IPS-18c (cell line): ENCODE measurements at regions not wholly inside any gene's neighbourhood (a gene's known extent, or its start where the extent isn't known, plus 50 kb on each side); places are given as distances from the start of the nearest gene placed in this dataset.
"Not testable (repeated sequence)": the region's sequence is repeated elsewhere in the genome, so short reads cannot be mapped to it uniquely, and the experiment has no call there.

Experiments used
- H3K4me3 ChIP-seq: 2 replicates; pipeline ENCODE4 v1.7.0; 2013; ENCODE audit warnings: low read depth, mild to moderate bottlenecking, low read length, moderate library complexity; ENCODE audit not compliant: insufficient read depth
- H3K9me3 ChIP-seq: one replicate; pipeline ENCODE4 v1.6.1; 2013; ENCODE audit warnings: mild to moderate bottlenecking, low read length, moderate library complexity; ENCODE audit not compliant: control insufficient read depth, insufficient read depth

- Histone ChIP-seq H3K4me3 (no peak overlapping the region), H3K9me3 (peaks cover 5% of the 10 kb centered on the region)
Measured at GRCh38 chr4:189121336-189121735, 819.3 kb upstream of the FRG1 start.

DNA sequence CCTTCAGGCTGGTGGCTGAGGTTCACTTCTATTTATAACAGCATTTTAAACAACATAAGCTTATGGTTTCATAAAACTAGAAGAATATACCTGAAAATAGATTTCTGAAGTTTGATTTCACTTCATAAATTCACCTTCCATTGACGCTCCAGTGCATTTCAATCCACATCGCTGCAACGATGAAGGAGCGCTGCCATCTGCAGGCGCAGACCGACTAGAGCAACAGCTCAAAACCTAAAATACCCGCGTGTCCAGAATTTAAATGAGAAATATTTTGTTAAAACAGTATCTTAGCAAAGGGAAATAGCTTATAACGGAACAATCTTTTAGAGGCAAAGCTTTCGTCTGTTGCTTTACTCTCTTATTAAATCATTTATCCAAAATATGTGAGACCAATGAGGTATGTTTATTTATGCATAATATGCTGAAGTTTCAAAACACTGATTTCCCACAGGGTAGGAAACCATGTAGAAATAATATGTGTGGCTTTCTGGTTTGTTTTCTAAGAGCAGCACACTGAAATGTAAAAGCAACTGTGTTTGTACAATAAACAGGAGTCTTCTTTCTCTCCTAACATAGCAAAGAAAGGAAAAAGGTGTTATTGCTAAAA is 816.4 kb upstream of the FRG1 start:
- H3K9me3 ChIP-seq: peaks cover 5% of the 10 kb centered on the region
- no peak overlapping the region for H3K4me3 ChIP-seq

DNA sequence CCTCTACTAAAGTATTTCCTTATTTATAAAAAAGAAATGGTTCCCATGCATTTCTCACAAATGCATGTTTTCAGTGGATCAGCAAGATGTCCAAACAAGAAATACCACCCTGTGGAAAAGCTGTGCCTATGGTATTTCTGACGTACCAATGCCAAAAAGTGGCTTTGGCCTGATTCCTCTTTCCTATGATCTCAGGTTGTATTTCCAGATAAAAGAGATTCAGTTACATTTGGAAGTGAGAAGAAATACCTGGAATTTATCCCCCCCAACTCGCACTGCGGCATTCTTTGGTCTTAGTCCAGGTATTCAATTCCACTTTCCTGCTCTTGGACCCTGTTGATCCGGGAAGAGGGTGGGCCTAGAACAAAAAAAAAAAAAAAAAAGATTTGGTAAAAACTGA is 815.9 kb upstream of the FRG1 start:
- no peak overlapping the region for H3K4me3 ChIP-seq

GRCh38 chr4:189126040-189126439 is 814.6 kb upstream of the FRG1 start:
- Histone ChIP-seq H3K9me3 (peaks cover 5% of the 10 kb centered on the region), H3K4me3 (no peak overlapping the region)

More for the DNA sequence above, 815.9 kb upstream of the FRG1 start:
- H3K9me3 ChIP-seq: peaks cover 5% of the 10 kb centered on the region

DNA sequence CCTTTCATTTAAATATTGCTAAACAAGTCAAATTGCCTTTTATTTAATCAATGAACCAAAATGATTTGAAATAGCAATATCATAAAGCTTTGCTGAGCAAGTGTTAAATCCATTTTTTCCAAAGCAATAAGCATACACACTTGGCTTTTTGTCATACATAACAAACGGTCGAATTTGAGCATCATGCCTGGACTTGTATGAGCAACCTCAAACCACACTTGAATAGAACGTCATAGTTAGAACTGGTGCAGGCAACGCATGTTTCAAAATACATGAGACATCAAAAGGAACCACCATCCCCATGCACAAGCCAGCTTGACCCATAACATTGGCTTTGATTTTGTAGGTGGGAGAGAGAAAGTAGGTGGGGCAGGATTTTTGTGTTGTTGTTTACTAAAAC is 812.3 kb upstream of the FRG1 start:
- Histone ChIP-seq H3K4me3 (no peak overlapping the region), H3K9me3 (no peaks in the 10 kb centered on the region)

DNA sequence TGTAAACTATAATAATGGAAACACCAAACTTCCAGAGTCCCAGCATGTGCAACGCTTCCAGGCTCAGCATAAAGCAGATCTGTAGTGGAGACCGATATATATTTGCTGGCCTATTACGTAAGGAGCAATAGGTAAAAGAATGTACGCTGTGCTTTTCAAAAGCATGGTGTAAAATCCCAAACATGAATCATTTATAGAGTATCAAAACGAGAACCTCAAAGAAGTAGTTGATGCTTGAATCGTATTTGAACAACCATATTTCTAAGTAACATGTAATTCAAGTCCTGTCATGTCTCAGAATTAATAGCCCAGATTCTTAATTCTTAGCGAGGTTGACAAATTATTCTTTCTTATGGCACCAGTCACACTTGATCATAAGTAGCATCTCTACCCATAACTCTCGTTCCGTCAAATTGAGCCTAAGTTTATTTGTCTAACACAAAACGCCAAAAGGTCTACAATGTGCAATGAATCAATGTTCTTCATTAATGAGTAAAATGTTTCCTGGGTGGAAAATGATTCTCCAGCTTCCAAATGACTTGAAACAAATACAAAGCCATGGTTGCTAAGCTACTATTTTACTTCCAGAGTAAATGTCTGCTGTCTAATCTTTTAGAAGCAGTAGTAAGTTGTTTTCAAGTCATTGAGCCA is 811.5 kb upstream of the FRG1 start:
- H3K9me3 ChIP-seq: no peaks in the 10 kb centered on the region
- no peak overlapping the region for H3K4me3 ChIP-seq

DNA sequence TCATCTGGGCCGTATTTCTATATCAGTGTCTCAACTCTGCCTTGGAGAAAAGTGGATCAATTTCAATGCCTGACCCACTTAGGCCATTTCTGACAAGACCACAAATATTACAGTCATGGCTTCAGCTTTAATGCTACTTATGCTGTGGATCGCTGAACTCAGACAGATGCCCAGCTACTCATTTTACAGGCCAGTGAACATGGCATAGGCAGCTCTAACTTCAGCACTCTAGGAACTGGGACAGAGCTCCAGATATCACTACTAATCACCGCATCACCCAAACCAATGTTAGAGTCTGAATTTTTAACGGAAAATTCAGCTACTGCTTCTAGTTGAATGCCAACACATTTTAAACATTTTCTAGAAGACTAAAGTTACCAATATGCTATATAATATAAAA is 809.6 kb upstream of the FRG1 start:
- Histone ChIP-seq H3K9me3 (no peaks in the 10 kb centered on the region), H3K4me3 (no peak overlapping the region)

DNA sequence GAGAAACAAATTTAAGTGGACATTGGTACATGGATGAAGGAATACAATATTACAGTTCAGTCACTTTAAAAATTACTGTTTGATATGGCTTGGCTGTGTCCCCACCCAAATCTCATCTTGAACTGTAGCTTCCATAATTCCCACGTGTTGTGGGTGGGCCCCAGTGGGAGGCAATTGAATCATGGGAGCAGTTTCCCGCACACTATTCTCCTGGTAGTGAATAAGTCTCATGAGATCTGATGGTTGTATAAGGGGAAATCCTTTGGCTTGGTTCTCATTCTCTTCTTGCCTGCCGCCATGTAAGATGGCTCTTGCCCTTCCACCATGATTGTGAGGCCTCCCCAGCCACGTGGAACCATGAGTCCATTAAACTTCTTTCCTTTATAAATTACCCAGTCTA is 804.2 kb upstream of the FRG1 start:
- Histone ChIP-seq H3K9me3 (no peaks in the 10 kb centered on the region), H3K4me3 (no peak overlapping the region)

- Histone ChIP-seq H3K4me3 (no peak overlapping the region), H3K9me3 (no peaks in the 10 kb centered on the region)
Measured at GRCh38 chr4:189143263-189143952, 797.3 kb upstream of the FRG1 start.

DNA sequence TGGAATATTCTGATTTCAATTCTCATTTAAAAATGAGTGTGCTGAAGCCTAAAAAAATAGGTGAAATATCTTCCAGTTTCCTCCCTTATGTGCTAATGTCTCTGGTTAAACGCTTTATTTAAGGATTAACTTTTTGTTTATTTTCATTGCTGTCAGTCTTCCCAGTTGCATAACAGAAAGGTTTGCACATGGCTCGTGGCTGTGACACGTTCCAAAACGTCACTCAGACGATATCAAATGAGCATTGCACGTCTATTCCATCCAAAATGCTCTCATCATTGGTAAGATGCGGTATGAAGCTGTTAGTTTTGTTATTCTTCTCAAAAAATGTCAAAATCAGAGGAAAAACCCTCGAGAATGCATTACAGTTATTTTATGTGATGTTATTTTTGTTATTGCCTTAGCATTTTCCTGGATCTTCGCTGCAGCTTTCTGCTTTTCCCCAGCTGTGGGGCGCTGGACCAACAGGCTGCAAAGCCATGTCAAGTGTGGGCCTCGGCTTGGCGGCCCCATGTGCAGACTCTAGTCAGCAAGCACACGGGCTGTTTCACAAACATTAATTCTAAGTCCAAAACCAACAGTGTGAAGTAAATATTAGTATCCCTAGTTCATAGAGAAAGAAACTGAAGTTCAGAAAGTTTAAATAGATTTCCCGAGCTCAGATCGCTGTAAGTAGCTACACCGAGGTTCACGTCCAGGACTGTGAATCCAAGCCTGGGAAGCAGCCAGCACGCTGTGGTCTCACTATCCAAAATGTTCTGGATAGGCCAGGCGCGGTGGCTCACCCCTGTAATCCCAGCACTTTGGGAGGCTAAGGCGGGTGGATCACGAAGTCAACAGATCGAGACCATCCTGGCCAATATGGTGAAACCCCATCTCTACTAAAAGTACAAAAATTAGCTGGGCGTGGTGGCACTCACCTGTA is 793.4 kb upstream of the FRG1 start:
- no peak overlapping the region for H3K4me3 ChIP-seq
- peaks cover 4% of the 10 kb centered on the region for H3K9me3 ChIP-seq

GRCh38 chr4:189155083-189155482 is 785.6 kb upstream of the FRG1 start:
- not testable (repeated sequence) for H3K9me3 ChIP-seq, H3K4me3 ChIP-seq

- H3K4me3 ChIP-seq: no peak overlapping the region
- no peaks in the 10 kb centered on the region for H3K9me3 ChIP-seq
Measured at GRCh38 chr4:189162073-189162789, 778.4 kb upstream of the FRG1 start.

DNA sequence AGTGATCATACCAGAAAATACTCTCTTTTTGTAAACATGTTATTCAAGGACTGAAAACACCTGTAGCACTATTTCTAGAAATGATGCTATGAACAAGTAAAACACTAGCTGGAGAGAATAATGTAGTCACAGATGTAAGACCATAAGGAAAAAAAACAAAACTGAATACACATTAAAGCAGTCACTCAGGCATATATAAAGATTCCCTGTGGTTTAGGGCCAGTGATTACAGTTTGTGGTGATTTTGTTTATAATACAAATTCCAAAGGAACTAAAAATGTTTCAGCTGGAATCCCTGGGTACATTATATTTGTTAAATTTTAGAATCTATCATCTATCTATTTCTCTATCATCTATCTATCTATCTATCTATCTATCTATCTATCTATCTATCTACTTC is 777.8 kb upstream of the FRG1 start:
- Histone ChIP-seq H3K9me3 (no peaks in the 10 kb centered on the region), H3K4me3 (no peak overlapping the region)

GRCh38 chr4:189176002-189176401 is 764.7 kb upstream of the FRG1 start:
- Histone ChIP-seq H3K4me3 (no peak overlapping the region), H3K9me3 (no peaks in the 10 kb centered on the region)

GRCh38 chr4:189177130-189177529 is 763.5 kb upstream of the FRG1 start:
- Histone ChIP-seq H3K9me3 (no peaks in the 10 kb centered on the region), H3K4me3 (no peak overlapping the region)

GRCh38 chr4:189178125-189178746 is 762.4 kb upstream of the FRG1 start:
- H3K9me3 ChIP-seq: no peaks in the 10 kb centered on the region
- no peak overlapping the region for H3K4me3 ChIP-seq
